ENCODE measurements at regions not wholly inside any gene's neighbourhood (a gene's known extent, or its start where the extent isn't known, plus 50 kb on each side); places are given as distances from the start of the nearest gene placed in this dataset.

DNA sequence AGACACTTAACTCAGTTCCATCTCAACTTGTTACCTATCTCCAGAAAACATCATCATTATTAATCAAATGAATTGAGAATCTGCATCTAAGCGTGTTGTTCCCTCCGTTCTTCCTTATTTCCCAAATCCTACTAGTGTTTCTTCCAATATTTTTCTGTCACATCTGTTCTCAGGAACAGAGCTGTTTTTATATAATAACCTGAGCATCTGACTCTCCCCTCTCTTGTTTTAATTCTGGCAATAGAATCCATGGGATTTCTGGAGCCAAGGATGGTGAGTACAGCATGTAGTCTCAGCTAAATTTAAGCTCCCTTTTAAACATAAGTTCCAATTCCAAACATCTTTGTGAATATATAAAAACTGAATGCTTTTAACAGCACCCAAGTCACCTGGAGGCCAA lies 558.3 kb downstream of the DTWD2 start:
- TF ChIP-seq, protein P1, sequence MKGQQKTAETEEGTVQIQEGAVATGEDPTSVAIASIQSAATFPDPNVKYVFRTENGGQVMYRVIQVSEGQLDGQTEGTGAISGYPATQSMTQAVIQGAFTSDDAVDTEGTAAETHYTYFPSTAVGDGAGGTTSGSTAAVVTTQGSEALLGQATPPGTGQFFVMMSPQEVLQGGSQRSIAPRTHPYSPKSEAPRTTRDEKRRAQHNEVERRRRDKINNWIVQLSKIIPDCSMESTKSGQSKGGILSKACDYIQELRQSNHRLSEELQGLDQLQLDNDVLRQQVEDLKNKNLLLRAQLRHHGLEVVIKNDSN (CRISPR knock-in tag; IDR thresholded peaks at IDR 0.05): no peak
- TF ChIP-seq FOXP1 (CRISPR knock-in tag; IDR thresholded peaks at IDR 0.05; ENCODE audit: borderline replicate concordance) (no peak), ZNF317 (CRISPR knock-in tag; IDR thresholded peaks at IDR 0.05; ENCODE audit: borderline replicate concordance, low read depth) (no peak), SOX15 (CRISPR knock-in tag; IDR thresholded peaks at IDR 0.05) (no peak), ZNF232 (CRISPR knock-in tag; IDR thresholded peaks at IDR 0.05) (no peak), SMAD4 (CRISPR knock-in tag; IDR thresholded peaks at IDR 0.05) (no peak), EMX1 (CRISPR knock-in tag; IDR thresholded peaks at IDR 0.05) (no peak), MYBL2 (CRISPR knock-in tag; IDR thresholded peaks at IDR 0.05) (no peak)
- TF ChIP-seq, protein P2, sequence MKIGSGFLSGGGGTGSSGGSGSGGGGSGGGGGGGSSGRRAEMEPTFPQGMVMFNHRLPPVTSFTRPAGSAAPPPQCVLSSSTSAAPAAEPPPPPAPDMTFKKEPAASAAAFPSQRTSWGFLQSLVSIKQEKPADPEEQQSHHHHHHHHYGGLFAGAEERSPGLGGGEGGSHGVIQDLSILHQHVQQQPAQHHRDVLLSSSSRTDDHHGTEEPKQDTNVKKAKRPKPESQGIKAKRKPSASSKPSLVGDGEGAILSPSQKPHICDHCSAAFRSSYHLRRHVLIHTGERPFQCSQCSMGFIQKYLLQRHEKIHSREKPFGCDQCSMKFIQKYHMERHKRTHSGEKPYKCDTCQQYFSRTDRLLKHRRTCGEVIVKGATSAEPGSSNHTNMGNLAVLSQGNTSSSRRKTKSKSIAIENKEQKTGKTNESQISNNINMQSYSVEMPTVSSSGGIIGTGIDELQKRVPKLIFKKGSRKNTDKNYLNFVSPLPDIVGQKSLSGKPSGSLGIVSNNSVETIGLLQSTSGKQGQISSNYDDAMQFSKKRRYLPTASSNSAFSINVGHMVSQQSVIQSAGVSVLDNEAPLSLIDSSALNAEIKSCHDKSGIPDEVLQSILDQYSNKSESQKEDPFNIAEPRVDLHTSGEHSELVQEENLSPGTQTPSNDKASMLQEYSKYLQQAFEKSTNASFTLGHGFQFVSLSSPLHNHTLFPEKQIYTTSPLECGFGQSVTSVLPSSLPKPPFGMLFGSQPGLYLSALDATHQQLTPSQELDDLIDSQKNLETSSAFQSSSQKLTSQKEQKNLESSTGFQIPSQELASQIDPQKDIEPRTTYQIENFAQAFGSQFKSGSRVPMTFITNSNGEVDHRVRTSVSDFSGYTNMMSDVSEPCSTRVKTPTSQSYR (CRISPR knock-in tag; IDR thresholded peaks at IDR 0.05): no peak
- TF ChIP-seq, protein P3, sequence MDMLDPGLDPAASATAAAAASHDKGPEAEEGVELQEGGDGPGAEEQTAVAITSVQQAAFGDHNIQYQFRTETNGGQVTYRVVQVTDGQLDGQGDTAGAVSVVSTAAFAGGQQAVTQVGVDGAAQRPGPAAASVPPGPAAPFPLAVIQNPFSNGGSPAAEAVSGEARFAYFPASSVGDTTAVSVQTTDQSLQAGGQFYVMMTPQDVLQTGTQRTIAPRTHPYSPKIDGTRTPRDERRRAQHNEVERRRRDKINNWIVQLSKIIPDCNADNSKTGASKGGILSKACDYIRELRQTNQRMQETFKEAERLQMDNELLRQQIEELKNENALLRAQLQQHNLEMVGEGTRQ (CRISPR knock-in tag; IDR thresholded peaks at IDR 0.05): no peak
- TF ChIP-seq, protein P4, sequence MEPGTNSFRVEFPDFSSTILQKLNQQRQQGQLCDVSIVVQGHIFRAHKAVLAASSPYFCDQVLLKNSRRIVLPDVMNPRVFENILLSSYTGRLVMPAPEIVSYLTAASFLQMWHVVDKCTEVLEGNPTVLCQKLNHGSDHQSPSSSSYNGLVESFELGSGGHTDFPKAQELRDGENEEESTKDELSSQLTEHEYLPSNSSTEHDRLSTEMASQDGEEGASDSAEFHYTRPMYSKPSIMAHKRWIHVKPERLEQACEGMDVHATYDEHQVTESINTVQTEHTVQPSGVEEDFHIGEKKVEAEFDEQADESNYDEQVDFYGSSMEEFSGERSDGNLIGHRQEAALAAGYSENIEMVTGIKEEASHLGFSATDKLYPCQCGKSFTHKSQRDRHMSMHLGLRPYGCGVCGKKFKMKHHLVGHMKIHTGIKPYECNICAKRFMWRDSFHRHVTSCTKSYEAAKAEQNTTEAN (CRISPR knock-in tag; IDR thresholded peaks at IDR 0.05): no peak
- Mint-ChIP-seq H3K36me3 (no peaks in the 10 kb centered on the region), H3K27ac (no peak overlapping the region), H3K4me1 (no peaks in the 10 kb centered on the region), H3K4me3 (no peak overlapping the region), H3K27me3 (ENCODE audit: low read depth) (no peaks in the 10 kb centered on the region), H3K9me3 (peaks cover 15% of the 10 kb centered on the region)
- ChIA-PET POLR2A (no interaction called here), CTCF (no interaction called here)
- ATAC-seq (no peak), DNase-seq (ENCODE audit: low spot score) (no peak)

DNA sequence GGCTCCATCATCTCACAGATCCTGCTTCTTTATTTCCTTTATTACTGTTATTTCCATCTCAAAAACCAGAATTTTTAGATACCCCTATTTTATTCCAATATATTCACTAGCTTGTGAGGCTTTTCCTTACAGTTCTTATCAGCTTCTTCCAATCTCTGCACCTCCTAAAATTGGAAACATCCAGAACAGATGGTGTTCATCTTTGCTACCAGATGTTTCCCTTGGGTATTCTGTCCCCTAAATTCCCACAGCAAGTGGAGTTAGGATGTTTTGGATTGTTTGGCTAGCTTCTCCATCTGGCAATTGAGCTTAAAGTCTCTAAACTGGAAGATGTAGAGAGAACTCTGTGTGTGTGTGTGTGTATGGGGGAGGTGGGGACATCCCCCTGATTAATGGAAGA lies 580.4 kb downstream of the DTWD2 start:
- H3K9me3 Mint-ChIP-seq: peaks cover 10% of the 10 kb centered on the region
- ChIA-PET CTCF (no interaction called here), POLR2A (no interaction called here)
- DNase-seq (ENCODE audit: low spot score): no peak
- H3K4me3 Mint-ChIP-seq: no peak overlapping the region
- no peaks in the 10 kb centered on the region for H3K27me3 Mint-ChIP-seq (ENCODE audit: low read depth)
- peaks cover 12% of the 10 kb centered on the region for H3K4me1 Mint-ChIP-seq
- no peak for ATAC-seq
- H3K36me3 Mint-ChIP-seq: no peaks in the 10 kb centered on the region
- no peak overlapping the region for H3K27ac Mint-ChIP-seq
- TF ChIP-seq ZNF219 (CRISPR knock-in tag; IDR thresholded peaks at IDR 0.05; ENCODE audit: borderline replicate concordance) (no peak), ZNF423 (CRISPR knock-in tag; IDR thresholded peaks at IDR 0.05) (no peak), CBFB (CRISPR knock-in tag; IDR thresholded peaks at IDR 0.05; ENCODE audit: low read depth) (no peak), ZNF671 (CRISPR knock-in tag; IDR thresholded peaks at IDR 0.05) (no peak), NFYB (CRISPR knock-in tag; conservative IDR thresholded peaks at IDR 0.05; ENCODE audit: low read depth) (no peak), JAZF1 (CRISPR knock-in tag; IDR thresholded peaks at IDR 0.05) (no peak), ZNF416 (CRISPR knock-in tag; IDR thresholded peaks at IDR 0.05) (no peak), KAT7 (CRISPR knock-in tag; IDR thresholded peaks at IDR 0.05; ENCODE audit: borderline replicate concordance) (no peak), ZBTB21 (CRISPR knock-in tag; IDR thresholded peaks at IDR 0.05; ENCODE audit: borderline replicate concordance) (no peak)
- TF ChIP-seq, protein P5, sequence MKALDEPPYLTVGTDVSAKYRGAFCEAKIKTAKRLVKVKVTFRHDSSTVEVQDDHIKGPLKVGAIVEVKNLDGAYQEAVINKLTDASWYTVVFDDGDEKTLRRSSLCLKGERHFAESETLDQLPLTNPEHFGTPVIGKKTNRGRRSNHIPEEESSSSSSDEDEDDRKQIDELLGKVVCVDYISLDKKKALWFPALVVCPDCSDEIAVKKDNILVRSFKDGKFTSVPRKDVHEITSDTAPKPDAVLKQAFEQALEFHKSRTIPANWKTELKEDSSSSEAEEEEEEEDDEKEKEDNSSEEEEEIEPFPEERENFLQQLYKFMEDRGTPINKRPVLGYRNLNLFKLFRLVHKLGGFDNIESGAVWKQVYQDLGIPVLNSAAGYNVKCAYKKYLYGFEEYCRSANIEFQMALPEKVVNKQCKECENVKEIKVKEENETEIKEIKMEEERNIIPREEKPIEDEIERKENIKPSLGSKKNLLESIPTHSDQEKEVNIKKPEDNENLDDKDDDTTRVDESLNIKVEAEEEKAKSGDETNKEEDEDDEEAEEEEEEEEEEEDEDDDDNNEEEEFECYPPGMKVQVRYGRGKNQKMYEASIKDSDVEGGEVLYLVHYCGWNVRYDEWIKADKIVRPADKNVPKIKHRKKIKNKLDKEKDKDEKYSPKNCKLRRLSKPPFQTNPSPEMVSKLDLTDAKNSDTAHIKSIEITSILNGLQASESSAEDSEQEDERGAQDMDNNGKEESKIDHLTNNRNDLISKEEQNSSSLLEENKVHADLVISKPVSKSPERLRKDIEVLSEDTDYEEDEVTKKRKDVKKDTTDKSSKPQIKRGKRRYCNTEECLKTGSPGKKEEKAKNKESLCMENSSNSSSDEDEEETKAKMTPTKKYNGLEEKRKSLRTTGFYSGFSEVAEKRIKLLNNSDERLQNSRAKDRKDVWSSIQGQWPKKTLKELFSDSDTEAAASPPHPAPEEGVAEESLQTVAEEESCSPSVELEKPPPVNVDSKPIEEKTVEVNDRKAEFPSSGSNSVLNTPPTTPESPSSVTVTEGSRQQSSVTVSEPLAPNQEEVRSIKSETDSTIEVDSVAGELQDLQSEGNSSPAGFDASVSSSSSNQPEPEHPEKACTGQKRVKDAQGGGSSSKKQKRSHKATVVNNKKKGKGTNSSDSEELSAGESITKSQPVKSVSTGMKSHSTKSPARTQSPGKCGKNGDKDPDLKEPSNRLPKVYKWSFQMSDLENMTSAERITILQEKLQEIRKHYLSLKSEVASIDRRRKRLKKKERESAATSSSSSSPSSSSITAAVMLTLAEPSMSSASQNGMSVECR (CRISPR knock-in tag; IDR thresholded peaks at IDR 0.05; ENCODE audit: borderline replicate concordance): no peak
- TF ChIP-seq, protein P6, sequence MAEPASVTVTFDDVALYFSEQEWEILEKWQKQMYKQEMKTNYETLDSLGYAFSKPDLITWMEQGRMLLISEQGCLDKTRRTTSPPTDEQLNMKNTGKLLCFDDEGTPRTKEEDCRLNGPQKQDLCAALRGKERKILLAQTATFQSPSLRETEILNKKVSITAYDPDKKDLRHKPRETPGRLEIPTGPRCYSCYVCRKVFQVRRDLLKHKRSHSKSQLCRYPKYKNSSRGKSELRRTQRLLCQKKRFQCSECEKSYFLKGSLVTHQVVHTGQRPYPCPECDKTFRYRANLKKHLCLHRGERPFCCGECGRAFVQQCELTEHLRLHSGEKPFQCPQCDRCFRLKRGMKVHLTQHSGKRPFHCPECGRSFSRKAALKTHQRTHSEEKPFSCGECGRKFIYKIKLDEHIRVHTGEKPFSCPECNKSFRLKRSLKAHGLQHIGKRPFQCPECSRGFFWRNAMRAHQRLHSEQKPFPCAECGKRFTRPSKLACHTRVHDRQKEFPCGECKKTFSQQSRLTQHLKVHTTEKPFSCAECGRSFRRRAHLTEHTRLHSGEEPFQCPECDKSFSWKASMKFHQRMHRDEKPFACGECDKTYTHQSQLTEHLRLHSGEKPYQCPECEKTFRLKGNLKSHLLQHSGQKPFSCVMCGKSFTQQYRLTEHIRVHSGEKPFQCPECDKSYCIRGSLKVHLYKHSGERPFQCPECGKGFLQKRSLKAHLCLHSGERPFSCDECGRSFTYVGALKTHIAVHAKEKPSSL (CRISPR knock-in tag; conservative IDR thresholded peaks at IDR 0.05): no peak
- TF ChIP-seq, protein P7, sequence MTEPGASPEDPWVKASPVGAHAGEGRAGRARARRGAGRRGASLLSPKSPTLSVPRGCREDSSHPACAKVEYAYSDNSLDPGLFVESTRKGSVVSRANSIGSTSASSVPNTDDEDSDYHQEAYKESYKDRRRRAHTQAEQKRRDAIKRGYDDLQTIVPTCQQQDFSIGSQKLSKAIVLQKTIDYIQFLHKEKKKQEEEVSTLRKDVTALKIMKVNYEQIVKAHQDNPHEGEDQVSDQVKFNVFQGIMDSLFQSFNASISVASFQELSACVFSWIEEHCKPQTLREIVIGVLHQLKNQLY (CRISPR knock-in tag; IDR thresholded peaks at IDR 0.05): no peak
